Ovary (tissue), 3 donors: ENCODE measurements at regions not wholly inside any gene's neighbourhood (a gene's known extent, or its start where the extent isn't known, plus 50 kb on each side); places are given as distances from the start of the nearest gene placed in this dataset.

Experiments
- POLR2A ChIP-seq: fragments of 450-650 bp; IDR thresholded peaks from one replicate; pipeline ENCODE4 v1.6.1; 2017; ENCODE audit warnings: antibody characterized with exemption, mild to moderate bottlenecking, moderate library complexity
- TF ChIP-seq, protein P1 (sequence below), 3 donors: fragments of 450-650 bp in 2 of 3; fragments of 200-600 bp in 1 of 3; IDR thresholded peaks; one replicate each; pipeline versions ENCODE4 v1.5.1 to v1.8.0; 2016 to 2022; ENCODE audit warnings: antibody characterized with exemption in 3 of 3, mild to moderate bottlenecking in 1 of 3
- donor health status: DM: no; HTN: no; CAD: no.

DNA sequence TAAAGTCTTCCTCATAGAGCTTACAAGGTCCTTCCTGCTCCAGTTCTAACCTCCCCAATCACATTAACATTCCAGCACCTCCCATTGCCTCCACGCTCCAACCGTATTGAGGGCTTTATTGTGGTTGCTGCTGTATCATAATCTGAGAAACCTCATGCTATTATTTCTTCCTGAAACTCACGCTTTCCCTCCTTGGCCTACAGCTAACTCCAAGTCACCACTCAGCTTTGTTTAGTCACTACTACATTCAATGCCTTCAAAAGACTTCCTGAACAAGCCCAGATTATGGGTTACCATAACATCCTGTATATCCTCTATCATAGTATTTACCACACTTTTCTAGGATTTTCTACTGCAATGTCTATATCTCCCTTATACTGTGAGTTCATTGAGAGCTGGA, 230.4 kb downstream of the IKZF2 start:
- TF ChIP-seq, protein P1, sequence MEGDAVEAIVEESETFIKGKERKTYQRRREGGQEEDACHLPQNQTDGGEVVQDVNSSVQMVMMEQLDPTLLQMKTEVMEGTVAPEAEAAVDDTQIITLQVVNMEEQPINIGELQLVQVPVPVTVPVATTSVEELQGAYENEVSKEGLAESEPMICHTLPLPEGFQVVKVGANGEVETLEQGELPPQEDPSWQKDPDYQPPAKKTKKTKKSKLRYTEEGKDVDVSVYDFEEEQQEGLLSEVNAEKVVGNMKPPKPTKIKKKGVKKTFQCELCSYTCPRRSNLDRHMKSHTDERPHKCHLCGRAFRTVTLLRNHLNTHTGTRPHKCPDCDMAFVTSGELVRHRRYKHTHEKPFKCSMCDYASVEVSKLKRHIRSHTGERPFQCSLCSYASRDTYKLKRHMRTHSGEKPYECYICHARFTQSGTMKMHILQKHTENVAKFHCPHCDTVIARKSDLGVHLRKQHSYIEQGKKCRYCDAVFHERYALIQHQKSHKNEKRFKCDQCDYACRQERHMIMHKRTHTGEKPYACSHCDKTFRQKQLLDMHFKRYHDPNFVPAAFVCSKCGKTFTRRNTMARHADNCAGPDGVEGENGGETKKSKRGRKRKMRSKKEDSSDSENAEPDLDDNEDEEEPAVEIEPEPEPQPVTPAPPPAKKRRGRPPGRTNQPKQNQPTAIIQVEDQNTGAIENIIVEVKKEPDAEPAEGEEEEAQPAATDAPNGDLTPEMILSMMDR (IDR thresholded peaks at IDR 0.05), result no peak
- no peak for TF ChIP-seq POLR2A
